Panc1 (cell line): ENCODE measurements at regions not wholly inside any gene's neighbourhood (a gene's known extent, or its start where the extent isn't known, plus 50 kb on each side); places are given as distances from the start of the nearest gene placed in this dataset.
"Not testable (repeated sequence)": the region's sequence is repeated elsewhere in the genome, so short reads cannot be mapped to it uniquely, and the experiment has no call there.

Source experiments
- CTCF ChIP-seq: fragments of 450-650 bp; IDR thresholded peaks from 2 replicates; pipeline ENCODE4 v1.5.1; 2017; ENCODE audit warnings: mild to moderate bottlenecking
- POLR2AphosphoS5 ChIP-seq: IDR thresholded peaks from 2 replicates; pipeline ENCODE4 v1.6.1; 2012; ENCODE audit warnings: mild to moderate bottlenecking, low read depth, low read length, moderate library complexity
- REST ChIP-seq, 2 experiments: IDR thresholded peaks; 2 replicates each; pipeline ENCODE4 v1.6.1; 2011 to 2012; ENCODE audit warnings: low read depth in 2 of 2, control low read depth in 1 of 2, low read length in 1 of 2, mild to moderate bottlenecking in 1 of 2, moderate library complexity in 1 of 2; ENCODE audit not compliant: insufficient read depth in 1 of 2

- TF ChIP-seq POLR2AphosphoS5; CTCF; REST (IDR thresholded peaks at IDR 0.05; ENCODE audit: insufficient read depth in 1 of 2, low read depth in 2 of 2, low read length in 1 of 2): not testable (repeated sequence)
Measured at GRCh38 chr1:29795965-29796364, 559.6 kb downstream of the PTPRU start.
